ENCODE measurements at regions not wholly inside any gene's neighbourhood (a gene's known extent, or its start where the extent isn't known, plus 50 kb on each side); places are given as distances from the start of the nearest gene placed in this dataset.

DNA sequence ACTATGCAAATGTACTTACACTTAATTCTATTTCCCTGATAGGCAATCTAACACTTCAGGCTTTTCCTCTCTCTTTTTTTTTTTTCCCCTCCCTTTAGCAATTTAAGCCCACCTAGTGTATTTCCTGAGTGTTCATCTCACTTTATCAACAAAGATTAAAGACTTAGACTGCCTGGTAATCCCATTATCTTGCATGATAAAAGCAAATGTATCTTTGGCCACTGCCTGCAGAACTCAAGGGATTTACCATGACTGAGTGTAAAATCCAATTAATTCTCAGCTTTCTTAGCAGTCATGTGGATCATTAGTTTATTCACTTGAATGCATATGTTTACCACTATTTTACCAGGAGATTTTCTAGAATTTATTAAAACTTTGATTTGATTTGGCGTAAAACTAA, 1102.2 kb upstream of the GYPC start:
- TF ChIP-seq POLR2A (IDR thresholded peaks at IDR 0.05) = no peak
- TF ChIP-seq CTCF (IDR thresholded peaks at IDR 0.05) = no peak
